Choroid plexus epithelial cell (primary cell): ENCODE measurements at regions not wholly inside any gene's neighbourhood (a gene's known extent, or its start where the extent isn't known, plus 50 kb on each side); places are given as distances from the start of the nearest gene placed in this dataset.

Experiments
- DNase-seq: peaks from one replicate; pipeline ENCODE4 v3.0.0-alpha.2; 2010; ENCODE audit warnings: low read depth
- H3K4me3 ChIP-seq: 2 replicates; pipeline ENCODE4 v1.5.1; 2011; ENCODE audit warnings: low read depth, mild to moderate bottlenecking, control low read depth, low read length, moderate library complexity
- CTCF ChIP-seq: conservative IDR thresholded peaks from 2 replicates; pipeline ENCODE4 v1.5.1; 2011; ENCODE audit warnings: low read depth, mild to moderate bottlenecking, control low read depth, inconsistent platforms, low read length, moderate library complexity

DNA sequence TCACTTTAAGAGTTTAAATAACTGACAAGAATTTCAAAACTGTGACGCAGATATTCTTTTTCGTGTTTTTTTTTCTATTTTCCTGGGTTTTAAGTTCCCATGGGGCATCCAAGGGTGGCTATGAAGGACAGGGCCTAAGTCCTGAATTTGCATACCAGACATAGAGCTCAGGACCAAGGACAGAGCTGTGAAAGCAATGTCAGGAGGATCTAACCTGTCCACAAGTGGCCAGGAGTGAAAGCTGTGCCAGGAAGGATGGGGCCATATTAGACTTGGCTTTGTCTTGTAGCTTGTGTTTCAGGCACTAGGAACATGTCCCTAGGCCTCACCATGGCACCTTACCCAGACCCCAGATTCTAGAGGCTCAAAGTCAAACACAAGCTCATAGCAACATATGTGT lies 289.4 kb upstream of the MIR17HG start:
- no peak overlapping the region for H3K4me3 ChIP-seq
- no peak for TF ChIP-seq CTCF
- DNase-seq: peak; percentile 40

DNA sequence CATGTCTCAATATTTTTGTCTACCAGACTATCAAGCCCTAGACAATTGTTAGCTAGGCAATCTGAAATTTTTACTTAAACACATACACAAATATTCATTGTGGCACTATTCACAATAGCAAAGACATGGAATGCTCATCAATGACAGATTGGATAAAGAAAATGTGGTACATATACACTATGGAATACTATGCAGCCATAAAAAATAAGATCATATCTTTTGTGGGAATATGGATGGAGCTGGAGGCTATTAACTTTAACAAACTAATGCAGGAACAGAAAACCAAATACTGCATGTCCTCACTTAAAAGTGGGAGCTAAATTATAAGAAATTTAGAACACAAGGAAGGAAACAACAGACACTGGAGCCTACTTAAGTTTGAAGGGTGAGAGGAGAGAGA lies 288.6 kb upstream of the MIR17HG start:
- H3K4me3 ChIP-seq: no peak overlapping the region
- DNase-seq: no peak
- no peak for TF ChIP-seq CTCF

DNA sequence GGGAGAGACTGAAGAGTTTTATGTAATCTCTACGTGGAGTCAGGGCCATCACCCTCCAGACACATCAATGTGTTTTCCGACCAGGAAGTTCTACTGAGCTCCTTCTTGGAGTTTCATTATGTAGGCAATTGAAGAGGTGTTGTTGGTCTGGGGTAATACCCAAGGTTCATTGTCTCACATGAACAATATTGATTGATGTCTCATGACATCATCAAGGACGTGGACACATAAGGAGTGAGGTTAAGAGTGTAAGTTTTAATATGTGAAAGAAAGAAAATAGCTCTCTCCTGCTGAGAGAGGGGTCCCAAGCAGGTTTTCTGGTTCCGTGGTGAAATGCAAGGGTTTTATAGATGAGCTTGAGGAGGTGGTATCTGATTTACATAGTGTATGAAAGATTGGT lies 280.7 kb upstream of the MIR17HG start:
- no peak for DNase-seq
- no peak for TF ChIP-seq CTCF
- no peak overlapping the region for H3K4me3 ChIP-seq

GRCh38 chr13:91072486-91072885 lies 275.0 kb upstream of the MIR17HG start:
- no peak for DNase-seq
- no peak for TF ChIP-seq CTCF
- H3K4me3 ChIP-seq: no peak overlapping the region

DNA sequence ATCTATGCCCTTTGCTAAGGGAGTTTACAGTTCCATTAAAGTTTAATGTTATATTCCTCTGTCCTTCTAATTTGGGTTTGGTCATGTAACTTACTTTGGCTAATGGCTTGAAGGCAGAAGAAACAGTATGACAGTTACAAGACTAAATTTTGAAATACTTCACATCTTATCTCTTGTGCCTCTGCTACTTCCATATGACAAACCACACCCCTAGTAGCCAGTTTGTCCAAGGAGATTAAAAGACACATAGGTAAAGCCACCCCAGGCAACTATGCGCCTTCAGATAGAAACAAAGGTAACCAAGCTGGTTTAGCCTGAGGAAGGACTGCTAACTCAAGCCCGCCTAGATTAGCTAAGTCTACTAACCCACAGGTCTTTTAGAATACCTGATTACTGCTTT lies 273.4 kb upstream of the MIR17HG start:
- DNase-seq: no peak
- no peak for TF ChIP-seq CTCF
- H3K4me3 ChIP-seq: no peak overlapping the region

- no peak for DNase-seq
- no peak for TF ChIP-seq CTCF
- no peak overlapping the region for H3K4me3 ChIP-seq
These were observed 270.7 kb upstream of the MIR17HG start for GRCh38 chr13:91076830-91077229.

- peak; percentile 42 for TF ChIP-seq CTCF
- no peak overlapping the region for H3K4me3 ChIP-seq
- DNase-seq: peak; percentile 26
These were observed 269.3 kb upstream of the MIR17HG start for GRCh38 chr13:91078093-91078679.
